ENCODE measurements at regions not wholly inside any gene's neighbourhood (a gene's known extent, or its start where the extent isn't known, plus 50 kb on each side); places are given as distances from the start of the nearest gene placed in this dataset.
"Not testable (repeated sequence)": the region's sequence is repeated elsewhere in the genome, so short reads cannot be mapped to it uniquely, and the experiment has no call there.

DNA sequence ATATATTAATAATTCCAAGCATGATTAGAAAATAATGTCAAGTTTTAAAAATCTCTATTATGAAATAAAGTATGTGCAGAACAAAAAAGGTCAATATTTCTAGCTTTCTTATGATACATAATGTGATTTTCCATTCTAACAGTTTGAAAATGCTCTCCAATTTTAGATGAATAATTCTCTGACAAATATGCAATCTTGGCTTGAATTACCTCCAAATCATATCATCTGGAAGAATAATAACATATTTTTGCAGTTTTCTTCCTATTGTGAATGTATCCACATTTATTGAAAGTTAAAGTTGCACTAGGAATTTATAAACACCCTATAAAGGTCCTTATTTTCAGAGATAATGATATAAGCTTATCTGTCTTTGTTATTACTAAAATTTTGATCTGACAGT is 548.5 kb upstream of the SLC10A2 start:
- Histone ChIP-seq H3K4me1 (ENCODE audit: insufficient read depth, low read length, severe bottlenecking) (no peaks in the 10 kb centered on the region), H3K27ac (ENCODE audit: low read depth, low read length, poor library complexity, severe bottlenecking) (no peak overlapping the region), H3K9ac (ENCODE audit: low read length) (no peak overlapping the region), H3K9me3 (ENCODE audit: low read length) (no peaks in the 10 kb centered on the region), H3K27me3 (ENCODE audit: insufficient read depth, low read length) (no peaks in the 10 kb centered on the region), H3K9me2 (ENCODE audit: low read depth, low read length) (0 out of 2 replicates have a peak, but pooled peaks cover 3% of the 10 kb centered on the region), H4K20me1 (ENCODE audit: insufficient read depth, low read length) (no peaks in the 10 kb centered on the region), H3F3A (ENCODE audit: insufficient read depth, low read length) (no peaks in the 10 kb centered on the region), H3K4me2 (ENCODE audit: low read length) (no peak overlapping the region), H3K36me3 (ENCODE audit: insufficient read depth, low read length) (no peaks in the 10 kb centered on the region), H3K4me3 (ENCODE audit: low read depth, low read length, poor library complexity, severe bottlenecking) (no peak overlapping the region), H2AFZ (ENCODE audit: low read length) (no peak overlapping the region), H3K79me2 (ENCODE audit: insufficient read depth, low read length) (no peaks in the 10 kb centered on the region)
- TF ChIP-seq, protein P1, sequence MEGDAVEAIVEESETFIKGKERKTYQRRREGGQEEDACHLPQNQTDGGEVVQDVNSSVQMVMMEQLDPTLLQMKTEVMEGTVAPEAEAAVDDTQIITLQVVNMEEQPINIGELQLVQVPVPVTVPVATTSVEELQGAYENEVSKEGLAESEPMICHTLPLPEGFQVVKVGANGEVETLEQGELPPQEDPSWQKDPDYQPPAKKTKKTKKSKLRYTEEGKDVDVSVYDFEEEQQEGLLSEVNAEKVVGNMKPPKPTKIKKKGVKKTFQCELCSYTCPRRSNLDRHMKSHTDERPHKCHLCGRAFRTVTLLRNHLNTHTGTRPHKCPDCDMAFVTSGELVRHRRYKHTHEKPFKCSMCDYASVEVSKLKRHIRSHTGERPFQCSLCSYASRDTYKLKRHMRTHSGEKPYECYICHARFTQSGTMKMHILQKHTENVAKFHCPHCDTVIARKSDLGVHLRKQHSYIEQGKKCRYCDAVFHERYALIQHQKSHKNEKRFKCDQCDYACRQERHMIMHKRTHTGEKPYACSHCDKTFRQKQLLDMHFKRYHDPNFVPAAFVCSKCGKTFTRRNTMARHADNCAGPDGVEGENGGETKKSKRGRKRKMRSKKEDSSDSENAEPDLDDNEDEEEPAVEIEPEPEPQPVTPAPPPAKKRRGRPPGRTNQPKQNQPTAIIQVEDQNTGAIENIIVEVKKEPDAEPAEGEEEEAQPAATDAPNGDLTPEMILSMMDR (IDR thresholded peaks at IDR 0.05; ENCODE audit: low read length), result no peak
- TF ChIP-seq EZH2 (IDR thresholded peaks at IDR 0.05; ENCODE audit: borderline replicate concordance, low read length), result no peak

DNA sequence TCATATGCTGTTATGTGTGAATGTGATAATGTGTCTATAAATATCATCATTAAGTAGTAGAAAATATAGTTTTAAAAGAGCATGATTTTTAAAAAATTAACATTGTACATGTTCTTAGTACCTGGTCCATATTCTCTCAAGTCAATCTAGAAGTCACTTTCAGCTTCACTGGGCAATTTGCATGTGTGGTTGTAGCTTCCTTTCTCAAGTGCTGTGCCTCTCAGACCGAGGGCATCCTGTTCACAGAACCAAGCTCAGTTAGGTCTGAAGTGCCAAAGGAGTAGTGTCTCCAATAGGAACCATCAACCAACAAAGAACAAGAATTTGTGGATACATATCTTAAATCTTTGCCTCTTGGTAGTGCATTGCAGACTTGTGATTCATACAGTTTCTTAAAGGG is 541.8 kb upstream of the SLC10A2 start:
- H3K27me3 ChIP-seq (ENCODE audit: insufficient read depth, low read length), result no peaks in the 10 kb centered on the region
- no peak overlapping the region for H3K4me3 ChIP-seq (ENCODE audit: low read depth, low read length, poor library complexity, severe bottlenecking)
- TF ChIP-seq, protein P1 (IDR thresholded peaks at IDR 0.05; ENCODE audit: low read length), result no peak
- TF ChIP-seq EZH2 (IDR thresholded peaks at IDR 0.05; ENCODE audit: borderline replicate concordance, low read length), result no peak
- H2AFZ ChIP-seq (ENCODE audit: low read length), result no peak overlapping the region
- H3K27ac ChIP-seq (ENCODE audit: low read depth, low read length, poor library complexity, severe bottlenecking), result no peak overlapping the region
- no peak overlapping the region for H3K4me2 ChIP-seq (ENCODE audit: low read length)
- H3K9me2 ChIP-seq (ENCODE audit: low read depth, low read length), result 0 out of 2 replicates have a peak, but pooled peaks cover 3% of the 10 kb centered on the region
- H3K4me1 ChIP-seq (ENCODE audit: insufficient read depth, low read length, severe bottlenecking), result no peaks in the 10 kb centered on the region
- H4K20me1 ChIP-seq (ENCODE audit: insufficient read depth, low read length), result no peaks in the 10 kb centered on the region
- no peaks in the 10 kb centered on the region for H3K36me3 ChIP-seq (ENCODE audit: insufficient read depth, low read length)
- no peak overlapping the region for H3K9ac ChIP-seq (ENCODE audit: low read length)
- H3K79me2 ChIP-seq (ENCODE audit: insufficient read depth, low read length), result no peaks in the 10 kb centered on the region
- no peaks in the 10 kb centered on the region for H3K9me3 ChIP-seq (ENCODE audit: low read length)
- H3F3A ChIP-seq (ENCODE audit: insufficient read depth, low read length), result no peaks in the 10 kb centered on the region

DNA sequence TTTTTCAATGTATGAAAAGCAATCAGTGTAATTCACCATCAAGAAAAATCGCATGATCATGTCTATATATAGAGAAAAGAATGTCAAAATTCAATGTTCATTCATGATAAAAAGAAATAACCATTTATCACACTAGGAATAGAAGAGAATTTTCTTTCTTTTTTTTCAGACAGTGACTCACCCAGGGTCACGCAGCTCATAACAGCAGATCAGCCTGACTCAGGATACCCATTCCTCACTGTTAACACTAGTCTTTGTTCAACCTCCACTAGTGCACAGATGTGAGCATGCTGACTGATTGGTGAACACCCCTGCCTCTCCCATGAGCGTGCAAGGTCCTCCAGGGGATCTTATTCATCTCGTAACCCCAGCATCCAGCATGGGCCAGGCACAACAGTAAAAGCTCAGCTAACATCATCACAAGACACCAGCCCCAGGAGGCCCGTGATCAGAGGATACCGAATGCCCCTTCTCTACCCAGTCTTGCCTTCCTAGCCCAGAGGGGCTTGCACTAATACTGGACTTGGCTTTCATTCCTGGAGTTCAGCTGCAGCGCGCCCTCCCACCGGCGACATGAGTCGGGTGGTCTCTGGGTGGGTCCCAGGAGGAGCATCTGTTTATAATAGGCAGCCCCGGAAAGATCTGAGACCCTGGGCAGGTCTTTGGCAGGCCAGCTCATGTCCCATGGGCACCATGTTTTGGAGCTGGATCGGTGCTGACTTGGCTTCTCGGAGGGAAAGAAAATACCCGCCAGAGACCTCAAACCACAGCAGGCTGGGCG is 539.5 kb upstream of the SLC10A2 start:
- no peak overlapping the region for H2AFZ ChIP-seq (ENCODE audit: low read length)
- H3K36me3 ChIP-seq (ENCODE audit: insufficient read depth, low read length), result no peaks in the 10 kb centered on the region
- TF ChIP-seq, protein P1 (IDR thresholded peaks at IDR 0.05; ENCODE audit: low read length), result no peak
- no peak for TF ChIP-seq EZH2 (IDR thresholded peaks at IDR 0.05; ENCODE audit: borderline replicate concordance, low read length)
- H3K4me3 ChIP-seq (ENCODE audit: low read depth, low read length, poor library complexity, severe bottlenecking), result no peak overlapping the region
- no peaks in the 10 kb centered on the region for H3K4me1 ChIP-seq (ENCODE audit: insufficient read depth, low read length, severe bottlenecking)
- H3K9me3 ChIP-seq (ENCODE audit: low read length), result no peaks in the 10 kb centered on the region
- no peaks in the 10 kb centered on the region for H4K20me1 ChIP-seq (ENCODE audit: insufficient read depth, low read length)
- no peaks in the 10 kb centered on the region for H3K27me3 ChIP-seq (ENCODE audit: insufficient read depth, low read length)
- no peak overlapping the region for H3K4me2 ChIP-seq (ENCODE audit: low read length)
- 0 out of 2 replicates have a peak, but pooled peaks cover 3% of the 10 kb centered on the region for H3K9me2 ChIP-seq (ENCODE audit: low read depth, low read length)
- no peaks in the 10 kb centered on the region for H3F3A ChIP-seq (ENCODE audit: insufficient read depth, low read length)
- no peak overlapping the region for H3K9ac ChIP-seq (ENCODE audit: low read length)
- H3K79me2 ChIP-seq (ENCODE audit: insufficient read depth, low read length), result no peaks in the 10 kb centered on the region
- no peak overlapping the region for H3K27ac ChIP-seq (ENCODE audit: low read depth, low read length, poor library complexity, severe bottlenecking)

DNA sequence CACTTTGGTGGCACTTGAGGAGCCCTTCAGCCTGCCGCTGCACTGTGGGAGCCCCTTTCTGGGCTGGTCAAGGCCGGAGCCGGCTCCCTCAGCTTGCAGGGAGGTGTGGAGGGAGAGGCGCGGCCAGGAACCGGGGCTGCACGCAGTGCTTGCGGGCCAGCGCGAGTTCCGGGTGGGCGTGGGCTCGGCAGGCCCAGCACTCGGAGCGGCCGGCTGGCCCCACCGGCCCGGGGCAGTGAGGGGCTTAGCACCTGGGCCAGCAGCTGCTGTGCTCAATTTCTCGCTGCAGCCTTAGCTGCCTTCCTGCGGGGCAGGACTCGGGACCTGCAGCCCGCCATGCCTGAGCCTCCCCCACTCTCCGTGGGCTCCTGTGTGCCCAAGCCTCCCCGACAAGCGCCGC is 533.7 kb upstream of the SLC10A2 start:
- H3K79me2 ChIP-seq (ENCODE audit: insufficient read depth, low read length); H3K9me2 ChIP-seq (ENCODE audit: low read depth, low read length); H3F3A ChIP-seq (ENCODE audit: insufficient read depth, low read length); H3K27me3 ChIP-seq (ENCODE audit: insufficient read depth, low read length); H3K4me1 ChIP-seq (ENCODE audit: insufficient read depth, low read length, severe bottlenecking); H3K9ac ChIP-seq (ENCODE audit: low read length); H3K4me2 ChIP-seq (ENCODE audit: low read length); H3K36me3 ChIP-seq (ENCODE audit: insufficient read depth, low read length); H4K20me1 ChIP-seq (ENCODE audit: insufficient read depth, low read length); H3K9me3 ChIP-seq (ENCODE audit: low read length); H3K4me3 ChIP-seq (ENCODE audit: low read depth, low read length, poor library complexity, severe bottlenecking); H2AFZ ChIP-seq (ENCODE audit: low read length); H3K27ac ChIP-seq (ENCODE audit: low read depth, low read length, poor library complexity, severe bottlenecking): not testable (repeated sequence)
